ENCODE measurements at regions not wholly inside any gene's neighbourhood (a gene's known extent, or its start where the extent isn't known, plus 50 kb on each side); places are given as distances from the start of the nearest gene placed in this dataset.

- intact Hi-C loops (cut with micrococcal nuclease), result no loop called here
- ChIA-PET RAD21 (ENCODE audit: low non-redundant PET in 1 of 2, low total read pairs in 2 of 2, uncharacterized antibody in 2 of 2, unreplicated experiment in 2 of 2) (no interaction called here), POLR2A (no interaction called here), CTCF (no interaction called here)
- Histone ChIP-seq H3K4me3 (replicated peaks in 1 of 2; ENCODE audit: low read depth in 1 of 2, low read length in 2 of 2) (no peak overlapping the region), H3K9ac (ENCODE audit: low read length) (no peak overlapping the region), H3K27ac (ENCODE audit: low read depth, low read length) (no peak overlapping the region), H3K9me3 (ENCODE audit: control insufficient read depth in 1 of 2, insufficient read depth in 1 of 2, low read depth in 1 of 2, low read length in 2 of 2) (no peaks in the 10 kb centered on the region), H3K4me1 (ENCODE audit: control insufficient read depth in 1 of 2, insufficient read depth in 2 of 2, low read length in 2 of 2) (no peaks in the 10 kb centered on the region), H4K20me1 (ENCODE audit: insufficient read depth) (no peaks in the 10 kb centered on the region; the same call in 1 of the 2 replicates), H3K36me3 (ENCODE audit: control insufficient read depth in 1 of 2, insufficient read depth in 2 of 2, low read length in 2 of 2) (no peaks in the 10 kb centered on the region), H3K9me2 (ENCODE audit: insufficient read depth) (no peaks in the 10 kb centered on the region), H2AFZ (ENCODE audit: low read depth, low read length, poor library complexity, severe bottlenecking) (no peak overlapping the region), H3K4me2 (ENCODE audit: low read length) (no peak overlapping the region), H3K79me2 (ENCODE audit: insufficient read depth, low read length) (no peaks in the 10 kb centered on the region), H3K27me3 (ENCODE audit: insufficient read depth, low read length) (no peaks in the 10 kb centered on the region)
- no peak for ATAC-seq
- TF ChIP-seq ATF3 (IDR thresholded peaks at IDR 0.05) (no peak), TCF7L2 (IDR thresholded peaks at IDR 0.05; ENCODE audit: borderline replicate concordance, extremely low read depth, insufficient read depth, insufficient read length) (no peak), SIN3A (IDR thresholded peaks at IDR 0.05; ENCODE audit: low read depth) (no peak), SP1 (IDR thresholded peaks at IDR 0.05; ENCODE audit: low read depth) (no peak), ZFX (IDR thresholded peaks at IDR 0.05) (no peak), EZH2 (IDR thresholded peaks at IDR 0.05) (no peak), MAX (IDR thresholded peaks at IDR 0.05) (no peak), SRF (IDR thresholded peaks at IDR 0.05; ENCODE audit: low read depth) (no peak), EZH2phosphoT487 (IDR thresholded peaks at IDR 0.05; ENCODE audit: borderline replicate concordance) (no peak), ELF1 (IDR thresholded peaks at IDR 0.05; ENCODE audit: borderline replicate concordance, low read depth) (no peak), EGR1 (IDR thresholded peaks at IDR 0.05; ENCODE audit: low read depth) (no peak), ZBTB33 (IDR thresholded peaks at IDR 0.05; ENCODE audit: extremely low read depth, insufficient replicate concordance, low read length) (no peak), POLR2A (IDR thresholded peaks at IDR 0.05; ENCODE audit: borderline replicate concordance, extremely low read depth, insufficient read depth, insufficient read length) (no peak), POLR2AphosphoS5 (IDR thresholded peaks at IDR 0.05; ENCODE audit: low read depth, low read length) (no peak)
- BruUV-seq (replicated peaks), result no TSS peak
- no peak for DNase-seq (ENCODE audit: low read depth, low spot score)
Observed at GRCh38 chr7:96561892-96562291, 147.8 kb downstream of the SEM1 start.

Data from HCT116 (cell line).